HG03060 (cell line): ENCODE measurements at regions not wholly inside any gene's neighbourhood (a gene's known extent, or its start where the extent isn't known, plus 50 kb on each side); places are given as distances from the start of the nearest gene placed in this dataset.

ENCODE experiments used
- ATAC-seq: cut with Tn5 transposase; IDR thresholded peaks from one replicate; pipeline ENCODE4 v1.9.1; 2021; ENCODE audit warnings: low read depth, moderate number of reproducible peaks; ENCODE audit not compliant: unreplicated experiment

GRCh38 chr5:28253431-28253830, 1215.0 kb upstream of the CDH9 start:
- no peak for ATAC-seq

GRCh38 chr5:28249771-28250415, 1211.5 kb upstream of the CDH9 start:
- ATAC-seq: no peak

GRCh38 chr5:28234356-28234968, 1196.1 kb upstream of the CDH9 start:
- no peak for ATAC-seq

- no peak for ATAC-seq
Measured at GRCh38 chr5:28226407-28226806, 1188.0 kb upstream of the CDH9 start.

- no peak for ATAC-seq
Measured at GRCh38 chr5:28219539-28219938, 1181.2 kb upstream of the CDH9 start.

- no peak for ATAC-seq
Measured at GRCh38 chr5:28217695-28218094, 1179.3 kb upstream of the CDH9 start.

GRCh38 chr5:28216939-28217360, 1178.6 kb upstream of the CDH9 start:
- no peak for ATAC-seq

- no peak for ATAC-seq
Measured at GRCh38 chr5:28215091-28215490, 1176.7 kb upstream of the CDH9 start.

GRCh38 chr5:28214292-28214691, 1175.9 kb upstream of the CDH9 start:
- ATAC-seq: no peak

GRCh38 chr5:28208356-28208755, 1170.0 kb upstream of the CDH9 start:
- no peak for ATAC-seq

- no peak for ATAC-seq
Measured at GRCh38 chr5:28190011-28190410, 1151.6 kb upstream of the CDH9 start.

GRCh38 chr5:28174691-28175090, 1136.3 kb upstream of the CDH9 start:
- no peak for ATAC-seq

- no peak for ATAC-seq
Measured at GRCh38 chr5:28165096-28165495, 1126.7 kb upstream of the CDH9 start.

GRCh38 chr5:28164568-28164967, 1126.2 kb upstream of the CDH9 start:
- no peak for ATAC-seq

- no peak for ATAC-seq
Measured at GRCh38 chr5:28156981-28157380, 1118.6 kb upstream of the CDH9 start.

GRCh38 chr5:28143519-28143918, 1105.1 kb upstream of the CDH9 start:
- no peak for ATAC-seq

GRCh38 chr5:28132151-28132550, 1093.8 kb upstream of the CDH9 start:
- ATAC-seq: no peak

- ATAC-seq: no peak
Measured at GRCh38 chr5:28117691-28118090, 1079.3 kb upstream of the CDH9 start.

- ATAC-seq: no peak
Measured at GRCh38 chr5:28117273-28117672, 1078.9 kb upstream of the CDH9 start.

- ATAC-seq: no peak
Measured at GRCh38 chr5:28110781-28111180, 1072.4 kb upstream of the CDH9 start.

GRCh38 chr5:28104080-28104479, 1065.7 kb upstream of the CDH9 start:
- ATAC-seq: no peak

GRCh38 chr5:28084069-28084468, 1045.7 kb upstream of the CDH9 start:
- no peak for ATAC-seq
